Stimulated activated CD4-positive, alpha-beta T cell treated with anti-CD3 and anti-CD28 coated beads, Interleukin-4, amount 100 ng/mL, for 1 hour (primary cell): ENCODE measurements at regions not wholly inside any gene's neighbourhood (a gene's known extent, or its start where the extent isn't known, plus 50 kb on each side); places are given as distances from the start of the nearest gene placed in this dataset.
"Not testable (repeated sequence)": the region's sequence is repeated elsewhere in the genome, so short reads cannot be mapped to it uniquely, and the experiment has no call there.

Experiments
- DNase-seq: peaks from one replicate; pipeline ENCODE4 v3.0.0-alpha.2; 2020

GRCh38 chr22:27241430-27242321, 559.9 kb downstream of the MN1 start:
- no peak for DNase-seq

GRCh38 chr22:27242474-27242873, 559.1 kb downstream of the MN1 start:
- no peak for DNase-seq

- DNase-seq = no peak
Measured at GRCh38 chr22:27242917-27243589, 558.5 kb downstream of the MN1 start.

GRCh38 chr22:27244328-27244727, 557.2 kb downstream of the MN1 start:
- no peak for DNase-seq

- no peak for DNase-seq
Measured at GRCh38 chr22:27245056-27245455, 556.5 kb downstream of the MN1 start.

- DNase-seq = no peak
Measured at GRCh38 chr22:27246558-27246957, 555.0 kb downstream of the MN1 start.

GRCh38 chr22:27247701-27248434, 553.7 kb downstream of the MN1 start:
- DNase-seq = no peak

- DNase-seq = no peak
Measured at GRCh38 chr22:27250418-27250817, 551.1 kb downstream of the MN1 start.

- DNase-seq = no peak
Measured at GRCh38 chr22:27250886-27251285, 550.7 kb downstream of the MN1 start.

GRCh38 chr22:27251563-27251962, 550.0 kb downstream of the MN1 start:
- no peak for DNase-seq

GRCh38 chr22:27252282-27253049, 549.1 kb downstream of the MN1 start:
- no peak for DNase-seq

- DNase-seq = no peak
Measured at GRCh38 chr22:27253108-27253902, 548.3 kb downstream of the MN1 start.

GRCh38 chr22:27254063-27254462, 547.5 kb downstream of the MN1 start:
- DNase-seq = not testable (repeated sequence)

GRCh38 chr22:27255580-27255979, 546.0 kb downstream of the MN1 start:
- no peak for DNase-seq

- DNase-seq = no peak
Measured at GRCh38 chr22:27257987-27258386, 543.6 kb downstream of the MN1 start.

GRCh38 chr22:27258616-27259172, 542.9 kb downstream of the MN1 start:
- DNase-seq = no peak

- no peak for DNase-seq
Measured at GRCh38 chr22:27259433-27259832, 542.1 kb downstream of the MN1 start.

- DNase-seq = no peak
Measured at GRCh38 chr22:27260087-27260698, 541.4 kb downstream of the MN1 start.

- DNase-seq = no peak
Measured at GRCh38 chr22:27262361-27262760, 539.2 kb downstream of the MN1 start.

GRCh38 chr22:27264184-27264583, 537.4 kb downstream of the MN1 start:
- no peak for DNase-seq

- no peak for DNase-seq
Measured at GRCh38 chr22:27267145-27267544, 534.4 kb downstream of the MN1 start.
